GM23338 (cell line): ENCODE measurements at regions not wholly inside any gene's neighbourhood (a gene's known extent, or its start where the extent isn't known, plus 50 kb on each side); places are given as distances from the start of the nearest gene placed in this dataset.

Experiments used
- ATAC-seq: fragments of 200-7000 bp; cut with Tn5 transposase; 3 replicates; pipeline ENCODE4 v1.9.1; 2020
- DNase-seq: peaks from one replicate; pipeline ENCODE4 v3.0.0-alpha.2; 2015; ENCODE audit warnings: low spot score
- H2AFZ ChIP-seq: fragments of 200-600 bp; sonication (generic); 2 replicates; pipeline ENCODE4 v1.8.0; 2016; ENCODE audit warnings: antibody characterized with exemption, mild to moderate bottlenecking, moderate library complexity
- H3F3A ChIP-seq: fragments of 200-600 bp; sonication (generic); replicated peaks from 2 replicates; pipeline ENCODE4 v1.8.0; 2017; ENCODE audit warnings: antibody characterized with exemption, mixed run types, low read depth
- H3K27ac ChIP-seq: fragments of 200-600 bp; sonication (generic); 2 replicates; pipeline ENCODE4 v1.6.1; 2016; ENCODE audit warnings: low read depth
- H3K27me3 ChIP-seq: fragments of 200-600 bp; sonication (generic); 2 replicates; pipeline ENCODE4 v1.8.0; 2016; ENCODE audit warnings: mild to moderate bottlenecking, mixed run types, moderate library complexity; ENCODE audit not compliant: insufficient read depth
- H3K36me3 ChIP-seq: fragments of 200-600 bp; sonication (generic); 2 replicates; pipeline ENCODE4 v1.8.0; 2016; ENCODE audit warnings: mild to moderate bottlenecking; ENCODE audit not compliant: insufficient read depth
- H3K4me1 ChIP-seq: fragments of 200-600 bp; sonication (generic); 2 replicates; pipeline ENCODE4 v1.8.0; 2016; ENCODE audit warnings: mild to moderate bottlenecking, moderate library complexity; ENCODE audit not compliant: insufficient read depth
- H3K4me2 ChIP-seq: fragments of 200-600 bp; sonication (generic); 2 replicates; pipeline ENCODE4 v1.7.1; 2017; ENCODE audit warnings: mixed run types
- H3K4me3 ChIP-seq: fragments of 200-600 bp; sonication (generic); 2 replicates; pipeline ENCODE4 v1.6.1; 2016; ENCODE audit warnings: mixed run types
- H3K79me2 ChIP-seq: fragments of 200-600 bp; sonication (generic); replicated peaks from 2 replicates; pipeline ENCODE4 v1.8.0; 2017; ENCODE audit warnings: mild to moderate bottlenecking; ENCODE audit not compliant: insufficient read depth
- H3K9me2 ChIP-seq: fragments of 200-600 bp; sonication (generic); 2 replicates; pipeline ENCODE4 v1.8.0; 2017; ENCODE audit not compliant: insufficient read depth
- H4K20me1 ChIP-seq: fragments of 200-600 bp; sonication (generic); replicated peaks from 2 replicates; pipeline ENCODE4 v1.8.0; 2017; ENCODE audit warnings: mild to moderate bottlenecking; ENCODE audit not compliant: insufficient read depth
- H3K27ac Mint-ChIP-seq: 2 replicates; pipeline ENCODE4 v1.8.0; 2020; ENCODE audit warnings: inconsistent platforms, mild to moderate bottlenecking, moderate library complexity, mixed read lengths
- H3K27me3 Mint-ChIP-seq: 3 replicates; pipeline ENCODE4 v1.8.0; 2022; ENCODE audit warnings: low read depth, mild to moderate bottlenecking, moderate library complexity, mixed read lengths, inconsistent platforms; ENCODE audit not compliant: insufficient read depth, poor library complexity
- H3K36me3 Mint-ChIP-seq: 3 replicates; pipeline ENCODE4 v1.8.0; 2021; ENCODE audit warnings: low read depth, mild to moderate bottlenecking, inconsistent platforms, moderate library complexity, mixed read lengths
- H3K4me1 Mint-ChIP-seq: 3 replicates; pipeline ENCODE4 v1.8.0; 2020; ENCODE audit warnings: mild to moderate bottlenecking, inconsistent platforms, mixed read lengths
- H3K4me3 Mint-ChIP-seq: 3 replicates; pipeline ENCODE4 v1.8.0; 2021; ENCODE audit warnings: moderate library complexity, mild to moderate bottlenecking, inconsistent platforms, mixed read lengths
- H3K9me3 Mint-ChIP-seq: 3 replicates; pipeline ENCODE4 v1.8.0; 2020; ENCODE audit warnings: moderate library complexity, mild to moderate bottlenecking, inconsistent platforms, mixed read lengths
- CREB1 ChIP-seq: fragments of 250-450 bp; sonication (Bioruptor Pico); IDR thresholded peaks from 2 replicates; pipeline ENCODE4 v1.5.0; 2020; ENCODE audit warnings: low read depth, mild to moderate bottlenecking, moderate library complexity
- CTCF ChIP-seq, 2 experiments: fragments of 200-600 bp in 1 of 2; sonication (generic) in 1 of 2; conservative IDR thresholded peaks; 2 replicates each; pipeline versions ENCODE4 v1.5.1 to v1.6.1; 2016 to 2017; ENCODE audit warnings: antibody characterized with exemption in 2 of 2, low read depth in 2 of 2, mild to moderate bottlenecking in 2 of 2, moderate library complexity in 1 of 2
- EZH2 ChIP-seq: fragments of 200-600 bp; sonication (generic); IDR thresholded peaks from one replicate; pipeline ENCODE4 v1.8.0; 2017; ENCODE audit warnings: antibody characterized with exemption, mild to moderate bottlenecking, low read depth; ENCODE audit not compliant: unreplicated experiment
- EZH2phosphoT487 ChIP-seq: fragments of 200-600 bp; sonication (generic); IDR thresholded peaks from one replicate; pipeline ENCODE4 v1.8.1; 2018; ENCODE audit warnings: antibody characterized with exemption; ENCODE audit not compliant: unreplicated experiment
- JUNB ChIP-seq: IDR thresholded peaks from one replicate; pipeline ENCODE4 v1.6.1; 2016; ENCODE audit warnings: antibody characterized with exemption; ENCODE audit not compliant: unreplicated experiment
- NANOG ChIP-seq: IDR thresholded peaks from 2 replicates; pipeline ENCODE4 v1.6.1; 2016; ENCODE audit warnings: antibody characterized with exemption, borderline replicate concordance
- POLR2AphosphoS5 ChIP-seq: IDR thresholded peaks from 2 replicates; pipeline ENCODE4 v1.6.1; 2016; ENCODE audit warnings: antibody characterized with exemption, low read depth
- STAT1 ChIP-seq: IDR thresholded peaks from one replicate; pipeline ENCODE4 v1.6.1; 2016; ENCODE audit warnings: antibody characterized with exemption; ENCODE audit not compliant: unreplicated experiment
- ZNF114 ChIP-seq: fragments of 250-450 bp; sonication (Bioruptor Pico); IDR thresholded peaks from 2 replicates; pipeline ENCODE4 v1.5.0; 2020; ENCODE audit warnings: mild to moderate bottlenecking, moderate library complexity
- ZNF331 ChIP-seq: fragments of 250-450 bp; sonication (Bioruptor Pico); IDR thresholded peaks from 2 replicates; pipeline ENCODE4 v1.5.0; 2020; ENCODE audit warnings: low read depth, mild to moderate bottlenecking, moderate library complexity

DNA sequence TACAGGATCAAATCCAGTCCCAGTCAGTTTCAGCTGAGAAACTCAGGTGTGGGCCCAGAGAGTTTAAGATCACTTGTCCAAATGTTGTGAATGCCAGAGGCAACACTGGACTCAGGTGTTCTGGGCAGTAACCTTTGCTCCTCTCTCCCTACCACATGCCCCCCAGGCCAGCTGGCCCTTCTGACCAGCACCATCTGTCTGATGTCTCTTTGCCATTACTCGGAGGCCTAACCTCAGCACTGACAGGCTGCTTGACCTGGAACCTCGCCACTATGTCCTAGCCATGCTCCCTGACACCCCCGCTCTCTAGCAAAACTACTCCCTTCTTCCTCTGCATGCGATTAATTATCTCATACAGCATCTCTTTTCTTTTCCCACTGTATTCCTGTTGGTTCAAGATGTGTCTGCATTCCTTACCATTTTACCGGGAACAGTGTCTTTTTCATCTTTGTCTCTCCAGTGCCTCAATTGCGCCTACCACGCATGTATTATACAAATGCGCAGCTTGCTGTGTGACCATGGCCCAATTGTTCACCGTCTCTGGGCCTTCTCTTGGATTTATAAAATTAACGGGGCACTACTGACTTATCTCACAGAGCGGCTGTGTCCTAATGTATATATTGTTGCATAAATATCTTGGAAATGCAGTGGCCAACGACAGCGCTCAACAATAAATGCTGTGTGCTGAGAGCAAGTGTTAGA, 159.5 kb upstream of the IRF2BP2 start:
- no peak for ATAC-seq
- H3K36me3 Mint-ChIP-seq = no peaks in the 10 kb centered on the region; the same call in 2 of the 3 replicates
- H3K4me3 Mint-ChIP-seq = no peak overlapping the region; the same call in 2 of the 3 replicates
- no peaks in the 10 kb centered on the region for H3K27me3 ChIP-seq
- H3K4me1 Mint-ChIP-seq = peaks cover 26% of the 10 kb centered on the region
- no peaks in the 10 kb centered on the region for H3K79me2 ChIP-seq
- no peak for DNase-seq
- peaks cover 14% of the 10 kb centered on the region for H3K27me3 Mint-ChIP-seq
- no peak for TF ChIP-seq CTCF (conservative IDR thresholded peaks at IDR 0.05; ENCODE audit: low read depth in 2 of 2)
- no peak for TF ChIP-seq JUNB
- no peak for TF ChIP-seq CREB1 (CRISPR knock-in tag)
- no peak for TF ChIP-seq STAT1
- TF ChIP-seq NANOG = no peak
- no peak for TF ChIP-seq POLR2AphosphoS5
- TF ChIP-seq ZNF331 = no peak
- no peaks in the 10 kb centered on the region for H3K36me3 ChIP-seq
- H3F3A ChIP-seq = no peaks in the 10 kb centered on the region
- H4K20me1 ChIP-seq = no peaks in the 10 kb centered on the region
- 0 out of 2 replicates have a peak overlapping the region, but pooled peaks have one; percentile 14 for H3K4me2 ChIP-seq
- peak overlapping the region; percentile 66; the same call in 1 of the 2 replicates for H2AFZ ChIP-seq
- peaks cover 3% of the 10 kb centered on the region; the same call in 2 of the 3 replicates for H3K9me3 Mint-ChIP-seq
- no peak overlapping the region for H3K27ac ChIP-seq
- H3K9me2 ChIP-seq = peaks cover 6% of the 10 kb centered on the region; the same call in 1 of the 2 replicates
- peaks cover 17% of the 10 kb centered on the region for H3K4me1 ChIP-seq
- no peak overlapping the region for H3K27ac Mint-ChIP-seq
- no peak overlapping the region for H3K4me3 ChIP-seq

DNA sequence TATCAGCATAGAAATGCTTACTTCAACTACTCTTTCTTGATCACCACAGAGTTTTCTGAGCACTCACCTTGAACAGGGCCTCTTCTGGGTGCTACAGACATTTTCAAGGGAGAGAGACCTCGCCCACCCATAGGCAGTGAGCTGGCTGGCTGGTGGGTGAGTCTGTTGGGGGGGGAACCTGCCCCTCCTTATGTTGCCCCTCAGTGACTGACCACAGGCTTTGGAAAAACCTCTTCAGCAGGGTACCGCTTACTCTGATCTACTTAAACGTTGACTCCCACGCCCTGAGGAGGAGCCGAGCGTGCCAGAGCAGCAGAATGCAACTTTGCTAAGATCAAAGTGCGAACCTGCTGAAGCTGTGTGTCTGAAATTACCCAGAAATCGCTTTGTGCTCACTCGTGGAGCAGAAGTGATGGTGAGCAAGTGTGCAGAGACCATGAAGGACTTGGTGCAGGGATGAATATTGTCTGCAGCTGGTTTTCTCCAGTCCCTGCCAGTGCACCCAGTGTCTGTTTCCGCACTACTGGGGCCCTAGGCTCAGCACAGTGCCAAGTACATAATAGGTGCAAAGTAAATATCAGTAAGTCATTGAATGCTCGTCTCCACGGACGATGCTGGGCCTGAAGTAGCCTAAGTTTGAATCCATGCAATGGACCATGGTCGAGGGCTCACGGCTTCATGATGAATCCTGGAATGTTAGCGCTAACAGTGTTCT, 158.7 kb upstream of the IRF2BP2 start:
- no peaks in the 10 kb centered on the region for H3K36me3 ChIP-seq
- H3K9me3 Mint-ChIP-seq = peaks cover 3% of the 10 kb centered on the region; the same call in 2 of the 3 replicates
- H4K20me1 ChIP-seq = no peaks in the 10 kb centered on the region
- H3K27me3 ChIP-seq = no peaks in the 10 kb centered on the region
- H3K4me2 ChIP-seq = no peak overlapping the region
- no peak overlapping the region for H3K4me3 Mint-ChIP-seq
- H3K36me3 Mint-ChIP-seq = no peaks in the 10 kb centered on the region; the same call in 2 of the 3 replicates
- no peak overlapping the region for H3K27ac Mint-ChIP-seq
- peaks cover 26% of the 10 kb centered on the region for H3K4me1 Mint-ChIP-seq
- no peaks in the 10 kb centered on the region for H3K79me2 ChIP-seq
- H3K9me2 ChIP-seq = peaks cover 6% of the 10 kb centered on the region; the same call in 1 of the 2 replicates
- DNase-seq (no peak), ATAC-seq (no peak)
- peaks cover 14% of the 10 kb centered on the region for H3K27me3 Mint-ChIP-seq
- H3K4me1 ChIP-seq = peaks cover 17% of the 10 kb centered on the region
- H3F3A ChIP-seq = no peaks in the 10 kb centered on the region
- TF ChIP-seq NANOG = no peak
- no peak for TF ChIP-seq ZNF331
- TF ChIP-seq EZH2phosphoT487 = no peak
- no peak for TF ChIP-seq EZH2
- no peak for TF ChIP-seq ZNF114 (CRISPR knock-in tag)
- TF ChIP-seq CREB1 (CRISPR knock-in tag) = no peak
- TF ChIP-seq JUNB = no peak
- no peak overlapping the region for H3K4me3 ChIP-seq
- no peak overlapping the region for H2AFZ ChIP-seq
- no peak overlapping the region for H3K27ac ChIP-seq
